Pulmonary artery endothelial cell (primary cell): ENCODE measurements at regions not wholly inside any gene's neighbourhood (a gene's known extent, or its start where the extent isn't known, plus 50 kb on each side); places are given as distances from the start of the nearest gene placed in this dataset.
A peak's percentile ranks its signal among the peaks of the same experiment; 100 is the strongest.

Source experiments
- DNase-seq: peaks from one replicate; pipeline ENCODE4 v3.0.0-alpha.2; 2011; ENCODE audit warnings: low read depth, low spot score

- no peak for DNase-seq
These were observed 396.5 kb downstream of the PRDM5 start for GRCh38 chr4:120526033-120526432.

DNA sequence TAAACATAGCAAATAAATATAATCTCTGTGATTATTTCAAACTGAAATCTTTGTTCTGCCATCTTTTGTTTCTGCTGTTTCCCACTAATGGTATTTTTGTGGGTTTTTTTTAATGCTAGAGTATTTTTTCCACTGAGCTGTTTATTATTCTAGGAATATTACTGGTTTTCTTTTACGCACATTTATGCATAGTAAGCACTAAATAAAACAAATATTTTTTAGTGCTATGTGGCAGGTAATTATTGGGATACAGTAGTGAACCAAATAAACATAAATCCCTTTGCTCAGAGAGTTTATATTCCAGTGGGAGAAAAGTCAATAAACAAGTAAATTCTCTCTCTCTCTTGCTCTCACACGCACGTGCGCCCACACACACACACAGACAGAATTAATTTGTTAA is 397.4 kb downstream of the PRDM5 start:
- DNase-seq: no peak

- no peak for DNase-seq
These were observed 398.3 kb downstream of the PRDM5 start for GRCh38 chr4:120524237-120524636.

DNA sequence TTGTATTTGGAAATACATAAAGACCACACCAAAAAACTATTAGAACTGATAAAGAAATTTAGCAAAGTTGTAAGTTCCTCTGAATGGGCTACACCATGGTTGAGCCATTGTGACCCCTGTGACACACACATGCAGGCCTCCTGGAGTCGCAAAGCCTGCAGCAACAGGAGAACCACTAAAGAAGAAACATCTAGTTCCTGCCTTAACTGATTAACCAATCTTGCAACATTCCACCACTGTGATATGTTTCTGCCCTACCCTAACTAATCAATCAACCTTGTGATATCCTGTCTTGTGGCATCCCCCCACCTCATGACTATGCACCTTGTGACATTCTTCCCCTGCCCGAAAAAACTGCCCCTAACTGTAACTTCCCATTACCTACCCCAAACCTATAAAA is 401.8 kb downstream of the PRDM5 start:
- no peak for DNase-seq

GRCh38 chr4:120517966-120518365 is 404.6 kb downstream of the PRDM5 start:
- peak; percentile 87 for DNase-seq

GRCh38 chr4:120509719-120510118 is 412.8 kb downstream of the PRDM5 start:
- no peak for DNase-seq

GRCh38 chr4:120509222-120509621 is 413.3 kb downstream of the PRDM5 start:
- no peak for DNase-seq

DNA sequence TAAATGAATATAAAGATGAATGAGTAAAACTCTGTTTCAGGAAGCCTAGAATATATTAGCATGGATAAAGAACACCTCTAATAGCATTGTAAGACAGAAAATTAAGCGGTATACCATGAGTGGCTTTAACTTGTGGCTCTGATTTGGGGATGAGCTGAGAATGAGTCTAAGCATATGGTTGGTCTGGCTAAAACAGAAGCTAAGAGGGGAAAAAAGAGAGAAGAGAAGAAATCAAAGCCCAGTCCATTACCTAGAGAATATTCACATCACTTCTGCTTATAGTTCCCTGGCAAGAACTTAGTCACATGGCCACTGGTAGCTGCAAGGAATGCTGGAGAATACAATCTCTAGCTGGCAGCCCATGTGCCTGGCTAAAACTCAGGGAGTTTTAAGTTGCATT is 414.5 kb downstream of the PRDM5 start:
- DNase-seq: no peak

GRCh38 chr4:120506536-120506935 is 416.0 kb downstream of the PRDM5 start:
- no peak for DNase-seq

- no peak for DNase-seq
These were observed 423.8 kb downstream of the PRDM5 start for GRCh38 chr4:120498678-120499077.

GRCh38 chr4:120491481-120491880 is 424.8 kb upstream of the MAD2L1 start:
- DNase-seq: no peak

DNA sequence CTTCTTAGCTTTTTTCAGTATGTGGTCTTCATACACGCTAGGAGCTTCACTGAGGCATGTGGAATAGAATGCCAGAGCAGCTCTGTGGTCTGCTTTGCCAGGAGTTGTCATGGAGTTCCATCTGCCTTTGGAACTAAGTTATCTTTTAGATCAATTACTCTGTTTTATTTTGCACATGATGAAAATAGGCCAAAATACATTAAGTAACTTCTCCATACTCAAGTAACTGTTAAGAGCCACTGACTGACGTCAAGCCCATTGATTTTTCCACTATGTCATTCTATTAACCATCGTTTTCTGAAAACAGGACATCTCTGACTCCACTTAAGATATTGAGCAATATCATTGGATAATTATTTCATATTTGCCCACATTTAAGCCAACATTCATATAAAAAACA is 415.1 kb upstream of the MAD2L1 start:
- no peak for DNase-seq

- DNase-seq: no peak
These were observed 405.9 kb upstream of the MAD2L1 start for GRCh38 chr4:120472447-120473131.

DNA sequence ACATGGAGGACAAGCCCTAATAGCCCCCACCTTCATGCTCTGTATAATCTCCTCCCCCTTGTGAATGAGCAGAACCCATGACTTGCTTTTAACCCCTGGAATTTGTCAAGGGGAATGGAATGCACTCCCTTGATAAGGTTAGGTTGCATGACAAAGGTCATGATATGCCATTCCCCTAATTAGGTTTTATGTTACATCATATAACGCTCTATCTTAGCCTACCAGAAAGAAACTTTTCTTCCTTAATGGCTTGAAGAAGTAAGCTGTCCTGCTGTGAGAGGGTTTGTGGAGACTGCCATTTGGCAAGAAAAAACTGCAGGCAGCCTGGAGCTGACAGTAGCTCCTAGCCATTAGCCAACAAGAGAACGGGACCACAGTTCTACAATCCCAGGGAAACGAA is 399.8 kb upstream of the MAD2L1 start:
- no peak for DNase-seq

DNA sequence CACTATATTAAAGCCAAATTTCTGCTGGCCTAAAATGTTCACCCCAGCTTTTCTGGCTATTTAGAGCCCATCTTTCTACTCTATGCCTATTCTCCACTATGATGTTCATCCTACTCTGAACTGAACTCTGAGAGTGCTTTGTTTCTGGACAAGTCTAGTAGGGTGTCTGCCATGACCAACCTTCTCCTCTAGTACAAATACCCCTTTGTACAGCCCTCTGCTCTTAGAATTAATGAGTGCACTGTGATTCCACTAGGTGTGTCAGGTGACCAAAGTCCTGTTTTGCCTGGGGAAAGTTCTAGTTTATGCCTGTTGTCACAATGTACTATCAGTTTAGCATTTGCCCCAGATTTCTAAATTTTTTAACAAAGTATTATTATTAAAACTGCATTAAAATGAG is 388.1 kb upstream of the MAD2L1 start:
- DNase-seq: no peak

DNA sequence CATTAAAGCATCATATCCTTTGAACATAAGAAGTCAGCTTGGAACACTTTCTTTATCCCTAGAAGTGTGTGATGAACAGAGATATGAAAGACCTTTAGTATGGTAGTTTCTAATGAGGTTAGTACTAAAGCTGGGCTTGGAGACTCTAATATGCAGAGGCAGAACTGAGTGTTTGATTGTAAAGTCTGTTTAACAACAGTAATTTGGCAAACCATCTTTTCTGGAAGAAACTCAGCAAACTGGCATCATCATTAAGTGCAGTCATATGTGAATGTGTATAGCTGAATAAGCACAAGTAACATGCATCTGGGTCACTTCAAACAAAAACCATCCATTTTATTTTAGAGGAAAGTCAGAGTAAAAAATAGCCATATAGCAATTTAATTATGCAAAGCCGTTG is 385.9 kb upstream of the MAD2L1 start:
- no peak for DNase-seq

DNA sequence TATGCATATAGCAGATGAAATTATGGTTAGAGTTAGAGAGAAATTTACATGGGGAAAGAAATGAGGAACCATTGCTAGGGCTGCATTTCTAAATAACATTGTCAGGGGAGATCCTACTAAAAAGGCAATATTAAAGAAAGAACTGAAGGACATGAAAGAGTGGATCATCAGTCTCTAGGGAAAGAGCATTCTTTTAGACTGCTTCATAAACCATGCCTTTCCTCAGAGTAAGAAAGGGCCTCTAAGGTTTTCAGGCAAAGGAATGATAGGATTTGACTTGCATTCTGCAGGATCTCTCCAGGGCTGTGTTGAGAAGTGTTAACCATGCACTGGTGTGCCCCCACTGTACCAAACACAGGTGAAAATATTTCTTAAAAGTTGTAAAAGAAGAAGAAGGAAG is 385.4 kb upstream of the MAD2L1 start:
- DNase-seq: no peak

GRCh38 chr4:120447774-120448173 is 381.1 kb upstream of the MAD2L1 start:
- no peak for DNase-seq

- DNase-seq: no peak
These were observed 379.5 kb upstream of the MAD2L1 start for GRCh38 chr4:120446051-120446567.

DNA sequence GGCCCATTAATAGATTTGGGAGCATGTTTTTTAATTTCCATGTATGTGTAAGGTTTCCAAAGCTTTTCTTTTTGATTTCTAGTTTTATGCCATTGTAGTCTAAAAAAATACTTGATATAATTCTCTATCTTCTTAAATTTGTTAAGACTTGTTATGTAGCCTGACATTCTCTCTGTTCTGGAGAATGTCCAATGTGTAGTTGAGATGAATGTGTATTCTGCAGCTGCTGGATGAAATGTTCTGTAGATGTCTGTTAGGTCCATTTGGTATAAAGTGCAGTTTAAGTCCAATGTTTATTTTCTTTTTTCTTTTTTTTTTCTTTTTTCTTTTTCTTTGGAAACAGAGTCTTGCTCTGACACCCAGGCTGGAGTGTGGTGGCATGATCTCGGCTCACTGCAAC is 378.5 kb upstream of the MAD2L1 start:
- no peak for DNase-seq

GRCh38 chr4:120443116-120443515 is 376.5 kb upstream of the MAD2L1 start:
- no peak for DNase-seq

DNA sequence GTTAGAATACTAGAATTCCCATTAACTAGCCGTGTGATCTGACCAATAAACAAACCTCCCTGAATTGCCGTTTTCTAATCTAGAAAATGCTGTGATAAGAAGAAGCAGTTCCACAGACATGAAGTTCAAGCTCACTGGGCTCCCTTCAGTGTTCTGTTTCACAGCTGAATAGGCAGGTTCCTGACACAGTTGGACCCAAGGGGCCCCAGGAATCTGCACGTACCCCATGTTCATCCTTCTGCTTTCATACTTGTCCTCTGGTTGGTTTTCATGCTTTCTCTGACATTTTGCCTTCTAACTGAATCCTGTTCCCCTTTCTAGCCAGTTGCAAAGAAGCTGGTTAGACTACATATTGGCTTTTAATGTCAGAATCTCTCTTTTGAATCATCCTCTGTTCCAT is 374.1 kb upstream of the MAD2L1 start:
- DNase-seq: no peak

- no peak for DNase-seq
These were observed 368.5 kb upstream of the MAD2L1 start for GRCh38 chr4:120435179-120435578.

- DNase-seq: no peak
These were observed 368.1 kb upstream of the MAD2L1 start for GRCh38 chr4:120434756-120435155.
